ENCODE measurements at regions not wholly inside any gene's neighbourhood (a gene's known extent, or its start where the extent isn't known, plus 50 kb on each side); places are given as distances from the start of the nearest gene placed in this dataset.

DNA sequence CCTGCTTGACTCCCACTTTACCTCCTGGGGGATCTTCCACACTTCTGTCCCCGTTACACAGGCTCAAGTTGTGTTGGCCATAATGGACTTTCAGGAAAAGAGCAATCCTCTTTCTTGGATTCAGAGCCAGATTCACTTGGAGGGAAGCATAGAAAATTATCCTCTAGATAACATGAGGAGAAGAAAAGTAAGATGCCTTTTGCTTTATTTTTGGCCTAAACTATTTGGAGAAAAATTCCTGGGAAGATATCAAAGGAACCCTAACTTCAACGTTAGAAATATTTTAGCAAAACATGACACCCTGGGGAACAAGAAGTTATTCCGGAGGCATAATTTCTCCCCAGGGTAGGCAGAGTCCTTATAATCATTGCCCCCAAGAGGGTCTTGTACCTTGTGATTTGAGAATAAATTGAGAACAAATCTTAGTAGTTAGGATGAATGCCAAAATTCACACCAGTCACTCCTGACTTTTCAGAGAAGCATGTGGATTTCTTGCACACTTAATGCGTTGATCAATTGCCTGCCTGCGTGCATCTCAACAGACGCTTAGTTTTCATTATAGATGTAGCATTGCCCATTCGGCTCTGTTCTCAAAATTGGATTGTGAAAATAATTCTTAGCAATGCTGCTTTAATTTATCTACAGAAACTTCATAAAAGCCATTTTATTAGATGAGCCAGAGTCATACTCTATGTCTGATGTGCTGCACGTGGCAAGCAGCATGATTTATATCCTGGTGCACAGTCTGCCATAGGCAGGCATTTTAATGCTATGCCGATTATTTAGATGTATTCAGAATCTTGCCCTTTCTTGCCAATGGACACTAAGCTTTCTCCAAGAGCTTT is 224.4 kb downstream of the C7orf25 start:
- peaks cover 56% of the 10 kb centered on the region for H3K4me1 Mint-ChIP-seq
- peaks cover 6% of the 10 kb centered on the region for H3K9me3 Mint-ChIP-seq
- DNase-seq = no peak
- peaks cover 6% of the 10 kb centered on the region for H3K27me3 Mint-ChIP-seq (ENCODE audit: low read depth, poor library complexity)
- no peak overlapping the region for H3K4me3 Mint-ChIP-seq
- no peak overlapping the region for H3K27ac Mint-ChIP-seq
- TF ChIP-seq CTCF (IDR thresholded peaks at IDR 0.05) = no peak
- H3K36me3 Mint-ChIP-seq (ENCODE audit: low read depth) = no peaks in the 10 kb centered on the region

DNA sequence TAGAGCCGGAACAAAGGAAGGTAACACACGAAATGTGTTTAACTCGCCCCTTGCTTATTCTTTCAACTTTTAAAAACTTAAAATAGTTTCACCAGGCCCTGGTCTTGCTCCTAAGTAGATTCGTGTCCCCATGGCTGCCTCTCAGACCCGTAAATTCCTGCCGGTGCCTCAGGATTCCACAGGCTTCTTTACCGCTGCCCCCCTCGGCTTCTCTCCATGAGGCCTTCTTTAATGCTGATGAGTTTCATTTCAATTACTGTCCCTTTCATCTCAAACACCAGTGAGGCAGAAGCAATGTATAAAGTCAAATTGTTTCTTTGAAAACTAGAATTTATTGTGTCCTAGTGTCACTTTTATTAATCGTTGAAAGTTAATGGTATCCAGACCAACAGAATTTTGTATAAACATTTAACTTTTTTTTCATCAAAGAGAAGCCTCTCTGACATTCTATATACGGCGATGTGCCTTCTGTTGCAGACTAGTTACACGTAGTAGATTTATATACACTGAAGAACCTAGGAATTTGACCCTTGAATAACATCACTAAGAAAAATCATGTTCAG is 225.2 kb downstream of the C7orf25 start:
- H3K27me3 Mint-ChIP-seq (ENCODE audit: low read depth, poor library complexity) = peaks cover 6% of the 10 kb centered on the region
- no peak for TF ChIP-seq CTCF (IDR thresholded peaks at IDR 0.05)
- H3K27ac Mint-ChIP-seq = no peak overlapping the region
- peaks cover 8% of the 10 kb centered on the region for H3K9me3 Mint-ChIP-seq
- peak; percentile 21 for DNase-seq
- no peaks in the 10 kb centered on the region for H3K36me3 Mint-ChIP-seq (ENCODE audit: low read depth)
- H3K4me1 Mint-ChIP-seq = peaks cover 51% of the 10 kb centered on the region
- H3K4me3 Mint-ChIP-seq = no peak overlapping the region

GRCh38 chr7:42685911-42686310 is 226.0 kb downstream of the C7orf25 start:
- Mint-ChIP-seq H3K27ac (no peak overlapping the region), H3K27me3 (ENCODE audit: low read depth, poor library complexity) (peaks cover 6% of the 10 kb centered on the region), H3K4me3 (peak overlapping the region; percentile 2), H3K4me1 (peaks cover 44% of the 10 kb centered on the region), H3K9me3 (peaks cover 15% of the 10 kb centered on the region), H3K36me3 (ENCODE audit: low read depth) (no peaks in the 10 kb centered on the region)
- TF ChIP-seq CTCF (IDR thresholded peaks at IDR 0.05) = no peak
- DNase-seq = no peak

- TF ChIP-seq CTCF (IDR thresholded peaks at IDR 0.05) = no peak
- no peak for DNase-seq
- Mint-ChIP-seq H3K27me3 (ENCODE audit: low read depth, poor library complexity) (no peaks in the 10 kb centered on the region), H3K4me1 (peaks cover 25% of the 10 kb centered on the region), H3K4me3 (no peak overlapping the region), H3K36me3 (ENCODE audit: low read depth) (peaks cover 15% of the 10 kb centered on the region), H3K9me3 (peaks cover 27% of the 10 kb centered on the region), H3K27ac (no peak overlapping the region)
Measured at GRCh38 chr7:42677751-42678699, 233.8 kb downstream of the C7orf25 start.

- DNase-seq = no peak
- Mint-ChIP-seq H3K27me3 (ENCODE audit: low read depth, poor library complexity) (no peaks in the 10 kb centered on the region), H3K27ac (no peak overlapping the region), H3K36me3 (ENCODE audit: low read depth) (peaks cover 2% of the 10 kb centered on the region), H3K4me1 (peaks cover 40% of the 10 kb centered on the region), H3K4me3 (no peak overlapping the region), H3K9me3 (peaks cover 4% of the 10 kb centered on the region)
- TF ChIP-seq CTCF (IDR thresholded peaks at IDR 0.05) = no peak
Measured at GRCh38 chr7:42674541-42674940, 237.3 kb downstream of the C7orf25 start.

Data from nephron progenitor cell (in vitro differentiated cells).